ENCODE measurements at regions not wholly inside any gene's neighbourhood (a gene's known extent, or its start where the extent isn't known, plus 50 kb on each side); places are given as distances from the start of the nearest gene placed in this dataset.

DNA sequence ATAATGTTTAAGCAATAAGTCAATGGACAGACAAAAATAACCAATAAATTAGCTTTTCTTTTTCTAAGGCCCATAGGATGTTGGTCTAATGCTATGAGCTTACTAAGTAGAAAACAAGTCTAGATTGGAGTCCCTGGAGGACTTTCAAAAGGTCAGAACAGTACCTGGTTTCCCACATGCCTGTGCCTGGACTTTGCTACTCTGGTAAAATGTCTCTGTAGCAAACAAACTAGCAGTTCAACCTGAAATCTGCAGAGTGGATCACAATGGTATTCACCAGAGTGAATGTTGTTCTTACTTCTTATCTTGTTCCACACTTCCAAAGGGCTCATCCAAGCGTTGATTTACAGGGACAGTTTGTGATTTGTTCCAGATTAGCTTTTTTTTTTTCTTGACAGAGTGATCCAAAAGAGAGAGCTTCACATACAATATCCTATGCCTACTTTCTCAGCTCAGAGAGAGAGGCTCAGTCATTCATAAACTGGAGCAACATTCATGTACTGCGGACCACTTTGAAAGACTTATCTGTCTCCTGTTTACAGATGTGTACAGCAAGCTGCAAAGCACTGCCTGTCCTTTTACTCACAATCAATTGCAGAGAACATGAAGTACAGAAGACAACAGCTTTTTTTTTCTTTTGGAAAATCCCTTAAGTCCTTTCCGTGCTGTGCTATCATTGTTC lies 466.1 kb downstream of the SPATA31D1 start:
- Mint-ChIP-seq H3K9me3 (peaks cover 20% of the 10 kb centered on the region), H3K36me3 (peaks cover 8% of the 10 kb centered on the region), H3K4me3 (no peak overlapping the region), H3K27ac (no peak overlapping the region), H3K4me1 (peaks cover 13% of the 10 kb centered on the region), H3K27me3 (ENCODE audit: low read depth) (no peaks in the 10 kb centered on the region)
- DNase-seq (ENCODE audit: low spot score in 2 of 2, unreplicated experiment in 2 of 2), result no peak
- TF ChIP-seq, protein P1, sequence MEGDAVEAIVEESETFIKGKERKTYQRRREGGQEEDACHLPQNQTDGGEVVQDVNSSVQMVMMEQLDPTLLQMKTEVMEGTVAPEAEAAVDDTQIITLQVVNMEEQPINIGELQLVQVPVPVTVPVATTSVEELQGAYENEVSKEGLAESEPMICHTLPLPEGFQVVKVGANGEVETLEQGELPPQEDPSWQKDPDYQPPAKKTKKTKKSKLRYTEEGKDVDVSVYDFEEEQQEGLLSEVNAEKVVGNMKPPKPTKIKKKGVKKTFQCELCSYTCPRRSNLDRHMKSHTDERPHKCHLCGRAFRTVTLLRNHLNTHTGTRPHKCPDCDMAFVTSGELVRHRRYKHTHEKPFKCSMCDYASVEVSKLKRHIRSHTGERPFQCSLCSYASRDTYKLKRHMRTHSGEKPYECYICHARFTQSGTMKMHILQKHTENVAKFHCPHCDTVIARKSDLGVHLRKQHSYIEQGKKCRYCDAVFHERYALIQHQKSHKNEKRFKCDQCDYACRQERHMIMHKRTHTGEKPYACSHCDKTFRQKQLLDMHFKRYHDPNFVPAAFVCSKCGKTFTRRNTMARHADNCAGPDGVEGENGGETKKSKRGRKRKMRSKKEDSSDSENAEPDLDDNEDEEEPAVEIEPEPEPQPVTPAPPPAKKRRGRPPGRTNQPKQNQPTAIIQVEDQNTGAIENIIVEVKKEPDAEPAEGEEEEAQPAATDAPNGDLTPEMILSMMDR (IDR thresholded peaks at IDR 0.05; ENCODE audit: unreplicated experiment), result no peak

DNA sequence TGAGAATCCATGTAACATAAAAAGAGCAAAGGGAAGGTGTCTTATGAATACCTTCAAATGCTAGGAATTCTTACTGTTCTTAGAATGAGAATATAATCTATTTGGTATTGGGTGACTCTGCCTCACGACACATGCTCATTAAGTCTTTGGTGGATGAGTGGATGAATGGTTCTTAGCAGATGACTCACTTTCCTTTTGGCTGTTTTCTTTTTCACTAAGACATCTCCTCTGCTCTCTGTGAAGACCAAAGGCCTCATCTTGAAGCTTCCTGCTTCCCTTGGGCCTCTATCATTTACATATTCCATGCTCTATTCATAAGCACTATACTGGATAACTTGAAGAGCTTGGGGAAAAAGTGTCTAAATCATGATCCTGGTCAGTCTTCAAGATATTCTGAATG lies 468.1 kb downstream of the SPATA31D1 start:
- no peak overlapping the region for H3K27ac Mint-ChIP-seq
- H3K9me3 Mint-ChIP-seq, result peaks cover 19% of the 10 kb centered on the region
- H3K36me3 Mint-ChIP-seq, result peaks cover 8% of the 10 kb centered on the region
- TF ChIP-seq, protein P1 (IDR thresholded peaks at IDR 0.05; ENCODE audit: unreplicated experiment), result no peak
- H3K4me3 Mint-ChIP-seq, result no peak overlapping the region
- no peak for DNase-seq (ENCODE audit: low spot score in 2 of 2, unreplicated experiment in 2 of 2)
- peaks cover 13% of the 10 kb centered on the region for H3K4me1 Mint-ChIP-seq
- no peaks in the 10 kb centered on the region for H3K27me3 Mint-ChIP-seq (ENCODE audit: low read depth)

DNA sequence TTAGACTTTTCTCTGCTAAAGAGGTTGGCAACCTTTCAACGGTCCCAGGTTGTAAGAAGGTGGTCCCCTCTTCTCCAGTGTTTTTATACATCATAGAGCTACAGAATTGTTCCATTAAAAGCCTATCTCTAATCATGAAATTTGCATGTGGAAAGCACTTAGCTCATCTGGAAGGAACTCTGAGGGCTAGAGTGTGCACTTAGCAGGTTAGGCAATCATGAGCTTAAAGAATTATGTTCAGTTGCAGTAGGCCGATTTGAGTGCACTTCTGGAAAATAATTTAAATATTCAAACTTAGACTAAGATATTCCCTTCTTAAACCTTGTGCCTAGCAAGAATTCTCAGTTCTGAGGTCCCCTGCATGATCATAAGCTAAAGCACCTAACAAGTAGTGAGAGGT lies 468.7 kb downstream of the SPATA31D1 start:
- no peak for DNase-seq (ENCODE audit: low spot score in 2 of 2, unreplicated experiment in 2 of 2)
- Mint-ChIP-seq H3K4me3 (no peak overlapping the region), H3K9me3 (peaks cover 14% of the 10 kb centered on the region), H3K27ac (no peak overlapping the region), H3K36me3 (peaks cover 3% of the 10 kb centered on the region), H3K27me3 (ENCODE audit: low read depth) (no peaks in the 10 kb centered on the region), H3K4me1 (peaks cover 13% of the 10 kb centered on the region)
- TF ChIP-seq, protein P1 (IDR thresholded peaks at IDR 0.05; ENCODE audit: unreplicated experiment), result no peak

DNA sequence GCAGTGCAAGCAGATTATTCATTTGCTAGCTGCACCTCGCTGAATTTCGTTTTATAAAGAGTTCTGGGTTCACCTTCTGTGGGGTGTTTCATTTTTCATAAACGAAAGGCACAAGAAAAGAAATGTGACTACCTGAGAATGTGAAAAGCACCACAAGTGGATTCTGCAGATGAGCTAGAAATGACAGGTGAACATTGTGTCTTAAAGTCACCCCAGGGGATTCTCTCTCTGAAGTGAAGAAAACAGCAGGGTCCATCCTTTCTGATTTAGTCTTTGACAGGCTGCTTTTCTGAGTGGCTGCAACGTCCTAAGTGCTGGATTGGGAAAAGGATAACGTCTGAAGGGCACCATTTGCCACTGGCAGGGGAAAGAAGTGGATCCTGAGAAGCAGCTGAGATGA lies 469.3 kb downstream of the SPATA31D1 start:
- no peak for DNase-seq (ENCODE audit: low spot score in 2 of 2, unreplicated experiment in 2 of 2)
- Mint-ChIP-seq H3K4me3 (no peak overlapping the region), H3K36me3 (no peaks in the 10 kb centered on the region), H3K27ac (no peak overlapping the region), H3K9me3 (peaks cover 10% of the 10 kb centered on the region), H3K4me1 (peaks cover 13% of the 10 kb centered on the region), H3K27me3 (ENCODE audit: low read depth) (no peaks in the 10 kb centered on the region)
- TF ChIP-seq, protein P1 (IDR thresholded peaks at IDR 0.05; ENCODE audit: unreplicated experiment), result no peak

DNA sequence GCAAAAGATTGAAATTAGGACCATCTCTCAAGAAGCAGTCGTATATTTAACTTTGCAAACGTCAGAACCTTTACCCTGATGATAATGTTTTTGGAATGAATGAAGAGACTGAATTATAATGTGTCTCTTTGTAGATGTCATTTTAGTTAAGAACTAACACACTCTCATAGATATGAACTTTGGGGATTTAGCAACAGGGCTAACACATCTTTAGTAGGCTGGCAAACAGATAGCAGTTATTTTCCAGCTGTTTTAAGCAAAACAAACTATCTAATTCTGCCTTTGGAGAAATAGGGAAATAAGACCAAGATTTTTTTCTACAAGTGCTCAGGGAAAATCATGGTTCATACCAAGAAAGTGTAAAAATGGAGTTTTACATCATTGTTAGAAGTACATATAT lies 469.7 kb downstream of the SPATA31D1 start:
- Mint-ChIP-seq H3K27ac (no peak overlapping the region), H3K36me3 (no peaks in the 10 kb centered on the region), H3K9me3 (peaks cover 11% of the 10 kb centered on the region), H3K4me1 (peaks cover 13% of the 10 kb centered on the region), H3K4me3 (no peak overlapping the region), H3K27me3 (ENCODE audit: low read depth) (no peaks in the 10 kb centered on the region)
- TF ChIP-seq, protein P1 (IDR thresholded peaks at IDR 0.05; ENCODE audit: unreplicated experiment), result no peak
- DNase-seq (ENCODE audit: low spot score in 2 of 2, unreplicated experiment in 2 of 2), result no peak

Data from mesothelial cell of epicardium (in vitro differentiated cells).